CD14-positive monocyte (primary cell): ENCODE measurements at regions not wholly inside any gene's neighbourhood (a gene's known extent, or its start where the extent isn't known, plus 50 kb on each side); places are given as distances from the start of the nearest gene placed in this dataset.

Experiments
- DNase-seq, 3 donors: peaks; one replicate each; pipeline ENCODE4 v3.0.0-alpha.2; 2011 to 2022
- H2AFZ ChIP-seq: 2 replicates; pipeline ENCODE4 v1.6.0; 2012; ENCODE audit warnings: mild to moderate bottlenecking, low read depth, low read length, inconsistent platforms; ENCODE audit not compliant: insufficient read depth, poor library complexity, severe bottlenecking
- H3K27ac ChIP-seq, 2 donors: 1 replicate in 1 of 2; 2 replicates in 1 of 2; pipeline ENCODE4 v1.5.1; 2012 to 2013; ENCODE audit warnings: low read length in 2 of 2, control low read depth in 1 of 2, inconsistent platforms in 1 of 2, low read depth in 1 of 2, mild to moderate bottlenecking in 1 of 2
- H3K27me3 ChIP-seq, 2 donors: one replicate each; pipeline versions ENCODE4 v1.6.0 to v1.6.1; 2011 to 2013; ENCODE audit warnings: low read length in 2 of 2; ENCODE audit not compliant: control insufficient read depth in 2 of 2, insufficient read depth in 2 of 2
- H3K36me3 ChIP-seq, 2 donors: replicated peaks in 1 of 2; 1 replicate in 1 of 2; 2 replicates in 1 of 2; pipeline versions ENCODE4 v1.5.1 to v1.6.1; 2012 to 2013; ENCODE audit warnings: low read length in 2 of 2, control low read depth in 1 of 2, inconsistent platforms in 1 of 2, mild to moderate bottlenecking in 1 of 2; ENCODE audit not compliant: insufficient read depth in 2 of 2, control insufficient read depth in 1 of 2
- H3K4me1 ChIP-seq, 2 donors: 1 replicate in 1 of 2; 2 replicates in 1 of 2; pipeline versions ENCODE4 v1.5.1 to v1.6.1; 2012 to 2013; ENCODE audit warnings: low read length in 2 of 2, control low read depth in 1 of 2, inconsistent platforms in 1 of 2, mild to moderate bottlenecking in 1 of 2, moderate library complexity in 1 of 2; ENCODE audit not compliant: insufficient read depth in 2 of 2, control insufficient read depth in 1 of 2
- H3K4me2 ChIP-seq: replicated peaks from 2 replicates; pipeline ENCODE3; 2012; ENCODE audit warnings: low read length, moderate library complexity, mild to moderate bottlenecking; ENCODE audit not compliant: poor library complexity, severe bottlenecking; ENCODE audit errors: extremely low read depth
- H3K4me3 ChIP-seq, 3 experiments: fragments of 200-600 bp in 1 of 3; sonication (generic) in 1 of 3; replicated peaks in 1 of 3; 1 replicate in 2 of 3; 2 replicates in 1 of 3; pipeline ENCODE4 v1.5.1; 2011 to 2013; ENCODE audit warnings: low read length in 3 of 3, mild to moderate bottlenecking in 3 of 3, control low read depth in 2 of 3, low read depth in 2 of 3, inconsistent platforms in 1 of 3, moderate library complexity in 1 of 3
- H3K79me2 ChIP-seq: 2 replicates; pipeline ENCODE4 v1.6.0; 2012; ENCODE audit warnings: mild to moderate bottlenecking, control low read depth, inconsistent platforms, low read length, moderate library complexity; ENCODE audit not compliant: insufficient read depth
- H3K9ac ChIP-seq: 2 replicates; pipeline ENCODE4 v1.6.0; 2017; ENCODE audit warnings: low read length, mild to moderate bottlenecking; ENCODE audit not compliant: insufficient read depth, poor library complexity, severe bottlenecking
- H3K9me3 ChIP-seq, 2 donors: replicated peaks in 1 of 2; 1 replicate in 1 of 2; 2 replicates in 1 of 2; pipeline versions ENCODE4 v1.5.1 to v1.6.1; 2012 to 2013; ENCODE audit warnings: low read length in 2 of 2, control low read depth in 1 of 2; ENCODE audit not compliant: control insufficient read depth in 1 of 2, insufficient read depth in 1 of 2
- H4K20me1 ChIP-seq: 2 replicates; pipeline ENCODE4 v1.6.0; 2012; ENCODE audit warnings: mild to moderate bottlenecking, low read length, control low read depth, moderate library complexity; ENCODE audit not compliant: insufficient read depth
- H3K27ac Mint-ChIP-seq, 7 donors: one replicate each; pipeline ENCODE4 v1.8.0; 2020; ENCODE audit warnings: mild to moderate bottlenecking in 7 of 7, mixed read lengths in 7 of 7, moderate library complexity in 6 of 7, inconsistent platforms in 2 of 7
- H3K27me3 Mint-ChIP-seq, 3 donors: one replicate each; pipeline ENCODE4 v1.8.0; 2021 to 2022; ENCODE audit warnings: low read depth in 3 of 3, mild to moderate bottlenecking in 3 of 3, mixed read lengths in 3 of 3, moderate library complexity in 3 of 3, inconsistent platforms in 1 of 3
- H3K36me3 Mint-ChIP-seq, 2 donors: one replicate each; pipeline ENCODE4 v1.8.0; 2020; ENCODE audit warnings: mixed read lengths in 2 of 2, inconsistent platforms in 1 of 2, mild to moderate bottlenecking in 1 of 2
- H3K4me1 Mint-ChIP-seq: one replicate; pipeline ENCODE4 v1.8.0; 2020; ENCODE audit warnings: mild to moderate bottlenecking, mixed read lengths
- H3K4me3 Mint-ChIP-seq, 2 donors: one replicate each; pipeline ENCODE4 v1.8.0; 2020; ENCODE audit warnings: mild to moderate bottlenecking in 2 of 2, mixed read lengths in 2 of 2, moderate library complexity in 1 of 2
- H3K9me3 Mint-ChIP-seq, 7 donors: one replicate each; pipeline ENCODE4 v1.8.0; 2020 to 2022; ENCODE audit warnings: mixed read lengths in 7 of 7, mild to moderate bottlenecking in 6 of 7, moderate library complexity in 6 of 7, inconsistent platforms in 2 of 7
- WGBS: methylation state at CpG from one replicate; pipeline ENCODE4 v1.1.5; 2013; ENCODE audit warnings: missing lambda C conversion rate; ENCODE audit not compliant: insufficient coverage; 5-methylcytosine and 5-hydroxymethylcytosine counted together
- intact Hi-C, 2 donors: fragments of 100-400 bp; cut with micrococcal nuclease; formaldehyde crosslinking; loops; one replicate each; pipeline versions ENCODE4 v1.15.0 to v1.15.1; 2023
- TF ChIP-seq, protein P1 (sequence below): fragments of 200-600 bp; IDR thresholded peaks from one replicate; pipeline ENCODE4 v1.8.0; 2022; ENCODE audit warnings: antibody characterized with exemption, mild to moderate bottlenecking

DNA sequence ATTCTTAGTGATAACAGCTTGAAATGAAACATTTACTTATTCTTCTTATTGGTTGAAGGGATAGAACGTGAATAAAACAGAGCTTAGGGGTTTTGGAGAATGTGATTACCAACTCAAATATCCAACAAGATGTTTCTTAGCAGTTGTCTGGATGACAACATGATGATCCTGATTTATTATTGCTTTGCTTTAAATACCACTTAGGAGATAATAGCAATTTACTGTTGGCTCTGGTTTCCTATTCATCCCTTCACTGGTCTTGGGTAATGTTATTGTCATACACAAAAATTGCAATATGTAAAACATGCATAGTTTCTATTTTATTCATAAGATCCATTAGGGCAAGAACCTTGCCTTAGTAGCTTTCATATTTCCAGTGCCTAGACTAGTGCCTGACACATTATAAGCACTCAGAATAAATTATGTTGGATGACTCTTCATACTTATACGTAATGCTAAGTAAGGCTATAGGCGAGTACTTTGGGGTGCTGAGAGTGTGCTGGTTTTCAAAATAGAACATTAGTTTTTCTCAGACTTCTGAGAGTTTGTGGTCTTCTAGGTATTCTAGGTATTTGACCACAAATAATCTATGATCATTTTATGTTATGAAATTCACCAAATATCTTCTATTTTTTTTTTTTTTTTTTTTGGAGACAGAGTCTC is 58.6 kb upstream of the PGRMC2 start:
- no CpG with 5 or more reads among the region's 3 CpGs for WGBS
- Mint-ChIP-seq H3K27me3 (peaks cover 0 to 2% (median 0%) of the 10 kb centered on the region in 3 donors), H3K4me3 (no peak overlapping the region), H3K4me1 (peaks cover under 1% of the 10 kb centered on the region), H3K36me3 (no peaks in the 10 kb centered on the region), H3K9me3 (peaks cover 2 to 12% (median 5%) of the 10 kb centered on the region in 7 donors), H3K27ac (no peak overlapping the region)
- H3K4me2 ChIP-seq = no peak overlapping the region
- H3K4me1 ChIP-seq = no peaks in the 10 kb centered on the region
- H3K36me3 ChIP-seq = no peaks in the 10 kb centered on the region
- H3K27me3 ChIP-seq = no peaks in the 10 kb centered on the region
- H3K9me3 ChIP-seq = peaks cover 0 to 7% of the 10 kb centered on the region in 2 donors
- DNase-seq = no peak
- no peak overlapping the region for H2AFZ ChIP-seq
- no peak overlapping the region for H3K27ac ChIP-seq
- intact Hi-C loops = no loop called here
- H3K79me2 ChIP-seq = no peaks in the 10 kb centered on the region
- TF ChIP-seq, protein P1, sequence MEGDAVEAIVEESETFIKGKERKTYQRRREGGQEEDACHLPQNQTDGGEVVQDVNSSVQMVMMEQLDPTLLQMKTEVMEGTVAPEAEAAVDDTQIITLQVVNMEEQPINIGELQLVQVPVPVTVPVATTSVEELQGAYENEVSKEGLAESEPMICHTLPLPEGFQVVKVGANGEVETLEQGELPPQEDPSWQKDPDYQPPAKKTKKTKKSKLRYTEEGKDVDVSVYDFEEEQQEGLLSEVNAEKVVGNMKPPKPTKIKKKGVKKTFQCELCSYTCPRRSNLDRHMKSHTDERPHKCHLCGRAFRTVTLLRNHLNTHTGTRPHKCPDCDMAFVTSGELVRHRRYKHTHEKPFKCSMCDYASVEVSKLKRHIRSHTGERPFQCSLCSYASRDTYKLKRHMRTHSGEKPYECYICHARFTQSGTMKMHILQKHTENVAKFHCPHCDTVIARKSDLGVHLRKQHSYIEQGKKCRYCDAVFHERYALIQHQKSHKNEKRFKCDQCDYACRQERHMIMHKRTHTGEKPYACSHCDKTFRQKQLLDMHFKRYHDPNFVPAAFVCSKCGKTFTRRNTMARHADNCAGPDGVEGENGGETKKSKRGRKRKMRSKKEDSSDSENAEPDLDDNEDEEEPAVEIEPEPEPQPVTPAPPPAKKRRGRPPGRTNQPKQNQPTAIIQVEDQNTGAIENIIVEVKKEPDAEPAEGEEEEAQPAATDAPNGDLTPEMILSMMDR = no peak
- H4K20me1 ChIP-seq = no peaks in the 10 kb centered on the region
- no peak overlapping the region for H3K9ac ChIP-seq
- H3K4me3 ChIP-seq = no peak overlapping the region

DNA sequence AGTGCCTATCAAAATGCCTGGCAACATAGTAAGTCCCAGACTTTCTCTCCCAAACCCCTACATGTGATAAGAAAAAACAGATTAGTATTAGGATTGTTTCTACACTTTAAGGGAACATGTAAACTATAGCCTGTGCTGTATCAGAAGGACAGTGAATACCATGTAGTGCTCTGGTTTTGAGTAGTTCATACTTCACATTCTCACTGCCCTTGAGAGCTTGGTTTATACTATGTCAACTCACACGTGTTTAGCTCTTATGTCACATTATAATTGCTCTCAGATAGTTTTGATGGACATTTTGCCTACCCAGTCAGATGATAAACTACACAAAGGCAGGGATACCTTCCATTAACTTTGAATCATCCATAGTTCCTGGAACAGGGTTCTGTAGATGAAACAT is 58.0 kb upstream of the PGRMC2 start:
- Histone ChIP-seq H3K4me1 (no peaks in the 10 kb centered on the region), H3K9me3 (peaks cover 0 to 7% of the 10 kb centered on the region in 2 donors), H3K4me2 (no peak overlapping the region), H3K9ac (no peak overlapping the region), H4K20me1 (no peaks in the 10 kb centered on the region), H3K27me3 (no peaks in the 10 kb centered on the region), H2AFZ (no peak overlapping the region), H3K79me2 (no peaks in the 10 kb centered on the region), H3K36me3 (no peaks in the 10 kb centered on the region), H3K27ac (no peak overlapping the region), H3K4me3 (no peak overlapping the region)
- no peak overlapping the region for H3K27ac Mint-ChIP-seq
- H3K4me1 Mint-ChIP-seq = peaks cover 4% of the 10 kb centered on the region
- TF ChIP-seq, protein P1 = no peak
- H3K4me3 Mint-ChIP-seq = no peak overlapping the region
- 75% methylated on average over 1 of the region's 1 CpG for WGBS
- no peaks in the 10 kb centered on the region for H3K36me3 Mint-ChIP-seq
- intact Hi-C loops = no loop called here
- peaks cover 4 to 15% (median 7%) of the 10 kb centered on the region in 7 donors for H3K9me3 Mint-ChIP-seq
- peaks cover 0 to 2% (median 0%) of the 10 kb centered on the region in 3 donors for H3K27me3 Mint-ChIP-seq
- DNase-seq = no peak
